GM19240 (cell line): ENCODE measurements at regions not wholly inside any gene's neighbourhood (a gene's known extent, or its start where the extent isn't known, plus 50 kb on each side); places are given as distances from the start of the nearest gene placed in this dataset.

ENCODE experiments used
- DNase-seq: peaks from one replicate; pipeline ENCODE4 v3.0.0; 2011; ENCODE audit warnings: low spot score; ENCODE audit not compliant: insufficient read length

- DNase-seq, result no peak
Observed at GRCh38 chr3:127088511-127089351, 104.2 kb upstream of the PRR23E start.

GRCh38 chr3:127089486-127090145 is 103.3 kb upstream of the PRR23E start:
- DNase-seq, result no peak

- DNase-seq, result no peak
Observed at GRCh38 chr3:127090218-127091160, 102.4 kb upstream of the PRR23E start.

GRCh38 chr3:127091376-127091775 is 101.6 kb upstream of the PRR23E start:
- DNase-seq, result no peak

- no peak for DNase-seq
Observed at GRCh38 chr3:127092368-127092767, 100.6 kb upstream of the PRR23E start.

- no peak for DNase-seq
Observed at GRCh38 chr3:127092776-127093175, 100.2 kb upstream of the PRR23E start.

GRCh38 chr3:127093312-127093711 is 99.6 kb upstream of the PRR23E start:
- no peak for DNase-seq

- no peak for DNase-seq
Observed at GRCh38 chr3:127095774-127096173, 97.2 kb upstream of the PRR23E start.

GRCh38 chr3:127096256-127097071 is 96.5 kb upstream of the PRR23E start:
- no peak for DNase-seq

- DNase-seq, result no peak
Observed at GRCh38 chr3:127097072-127097405, 95.9 kb upstream of the PRR23E start.

GRCh38 chr3:127097481-127097880 is 95.5 kb upstream of the PRR23E start:
- no peak for DNase-seq

- DNase-seq, result no peak
Observed at GRCh38 chr3:127099982-127100381, 92.9 kb upstream of the PRR23E start.

GRCh38 chr3:127100459-127101410 is 92.2 kb upstream of the PRR23E start:
- no peak for DNase-seq

- no peak for DNase-seq
Observed at GRCh38 chr3:127101411-127102187, 91.3 kb upstream of the PRR23E start.

GRCh38 chr3:127102188-127102520 is 90.8 kb upstream of the PRR23E start:
- no peak for DNase-seq

GRCh38 chr3:127102587-127102986 is 90.3 kb upstream of the PRR23E start:
- no peak for DNase-seq

GRCh38 chr3:127103080-127103479 is 89.9 kb upstream of the PRR23E start:
- no peak for DNase-seq

GRCh38 chr3:127104586-127104985 is 88.3 kb upstream of the PRR23E start:
- DNase-seq, result no peak

- no peak for DNase-seq
Observed at GRCh38 chr3:127105587-127105986, 87.3 kb upstream of the PRR23E start.
